Fibroblast of mammary gland (primary cell): ENCODE measurements at regions not wholly inside any gene's neighbourhood (a gene's known extent, or its start where the extent isn't known, plus 50 kb on each side); places are given as distances from the start of the nearest gene placed in this dataset.

ENCODE experiments used
- DNase-seq: peaks from one replicate; pipeline ENCODE4 v3.0.0-alpha.2; 2010; ENCODE audit warnings: low read depth
- H3K4me3 ChIP-seq: 2 replicates; pipeline ENCODE4 v1.5.1; 2011; ENCODE audit warnings: low read depth, mild to moderate bottlenecking, low read length, moderate library complexity; ENCODE audit not compliant: control insufficient read depth
- CTCF ChIP-seq: conservative IDR thresholded peaks from 2 replicates; pipeline ENCODE4 v1.5.1; 2011; ENCODE audit warnings: low read depth, low read length, inconsistent platforms; ENCODE audit not compliant: control insufficient read depth, insufficient read depth

- DNase-seq, result no peak
- no peak overlapping the region for H3K4me3 ChIP-seq
- no peak for TF ChIP-seq CTCF
Observed at GRCh38 chr12:45666396-45666795, 63.1 kb upstream of the ARID2 start.

- no peak for TF ChIP-seq CTCF
- DNase-seq, result peak; percentile 29
- no peak overlapping the region for H3K4me3 ChIP-seq
Observed at GRCh38 chr12:45666816-45667215, 62.7 kb upstream of the ARID2 start.

DNA sequence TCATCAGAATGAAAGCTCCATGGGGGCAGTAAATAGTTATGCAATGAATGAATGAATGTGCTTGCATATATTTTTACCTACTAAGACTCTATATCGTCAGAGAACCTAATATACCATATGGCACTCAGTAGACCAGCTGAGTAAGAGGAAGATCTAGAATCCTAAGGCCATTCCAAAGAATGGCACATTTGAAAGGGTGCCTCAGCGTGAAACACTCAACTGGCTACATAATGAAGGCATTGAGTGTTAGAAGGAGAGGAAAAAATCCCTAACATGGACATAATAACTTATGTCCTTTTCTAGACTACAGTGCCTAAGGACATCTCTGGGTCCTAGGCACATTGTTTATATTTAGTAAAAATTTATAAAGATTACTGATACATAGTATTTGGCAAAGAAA, 61.7 kb upstream of the ARID2 start:
- no peak for TF ChIP-seq CTCF
- no peak for DNase-seq
- H3K4me3 ChIP-seq, result no peak overlapping the region

GRCh38 chr12:45668641-45669040, 60.9 kb upstream of the ARID2 start:
- DNase-seq, result no peak
- H3K4me3 ChIP-seq, result no peak overlapping the region
- no peak for TF ChIP-seq CTCF

- H3K4me3 ChIP-seq, result no peak overlapping the region
- no peak for DNase-seq
- no peak for TF ChIP-seq CTCF
Observed at GRCh38 chr12:45669093-45669492, 60.4 kb upstream of the ARID2 start.

DNA sequence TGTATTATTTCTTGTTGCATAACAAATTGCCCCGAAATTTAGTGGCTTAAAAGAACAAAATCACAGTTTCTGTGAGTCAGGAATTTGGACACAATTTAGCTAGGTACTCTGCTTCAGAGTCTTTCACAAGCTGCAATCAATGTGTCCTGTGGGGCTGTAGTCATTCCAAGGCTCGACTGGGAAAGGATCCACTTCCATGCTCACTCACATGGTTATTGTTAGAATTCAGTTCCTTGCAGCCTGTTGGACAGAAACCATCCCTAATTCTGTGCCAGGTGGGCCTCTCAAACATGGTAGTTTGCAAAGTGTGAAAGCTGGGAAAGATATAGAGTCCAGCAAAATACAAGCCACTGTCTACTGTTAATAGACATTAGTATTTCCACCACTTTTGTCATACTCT, 59.7 kb upstream of the ARID2 start:
- TF ChIP-seq CTCF, result no peak
- DNase-seq, result peak; percentile 45
- H3K4me3 ChIP-seq, result no peak overlapping the region
